CD14-positive monocyte (primary cell): ENCODE measurements at regions not wholly inside any gene's neighbourhood (a gene's known extent, or its start where the extent isn't known, plus 50 kb on each side); places are given as distances from the start of the nearest gene placed in this dataset.

Experiments
- DNase-seq, 3 donors: peaks; one replicate each; pipeline ENCODE4 v3.0.0-alpha.2; 2011 to 2022
- H2AFZ ChIP-seq: 2 replicates; pipeline ENCODE4 v1.6.0; 2012; ENCODE audit warnings: mild to moderate bottlenecking, low read depth, low read length, inconsistent platforms; ENCODE audit not compliant: insufficient read depth, poor library complexity, severe bottlenecking
- H3K27ac ChIP-seq, 2 donors: 1 replicate in 1 of 2; 2 replicates in 1 of 2; pipeline ENCODE4 v1.5.1; 2012 to 2013; ENCODE audit warnings: low read length in 2 of 2, control low read depth in 1 of 2, inconsistent platforms in 1 of 2, low read depth in 1 of 2, mild to moderate bottlenecking in 1 of 2
- H3K27me3 ChIP-seq, 2 donors: one replicate each; pipeline versions ENCODE4 v1.6.0 to v1.6.1; 2011 to 2013; ENCODE audit warnings: low read length in 2 of 2; ENCODE audit not compliant: control insufficient read depth in 2 of 2, insufficient read depth in 2 of 2
- H3K36me3 ChIP-seq, 2 donors: replicated peaks in 1 of 2; 1 replicate in 1 of 2; 2 replicates in 1 of 2; pipeline versions ENCODE4 v1.5.1 to v1.6.1; 2012 to 2013; ENCODE audit warnings: low read length in 2 of 2, control low read depth in 1 of 2, inconsistent platforms in 1 of 2, mild to moderate bottlenecking in 1 of 2; ENCODE audit not compliant: insufficient read depth in 2 of 2, control insufficient read depth in 1 of 2
- H3K4me1 ChIP-seq, 2 donors: 1 replicate in 1 of 2; 2 replicates in 1 of 2; pipeline versions ENCODE4 v1.5.1 to v1.6.1; 2012 to 2013; ENCODE audit warnings: low read length in 2 of 2, control low read depth in 1 of 2, inconsistent platforms in 1 of 2, mild to moderate bottlenecking in 1 of 2, moderate library complexity in 1 of 2; ENCODE audit not compliant: insufficient read depth in 2 of 2, control insufficient read depth in 1 of 2
- H3K4me2 ChIP-seq: replicated peaks from 2 replicates; pipeline ENCODE3; 2012; ENCODE audit warnings: low read length, moderate library complexity, mild to moderate bottlenecking; ENCODE audit not compliant: poor library complexity, severe bottlenecking; ENCODE audit errors: extremely low read depth
- H3K4me3 ChIP-seq, 3 experiments: fragments of 200-600 bp in 1 of 3; sonication (generic) in 1 of 3; replicated peaks in 1 of 3; 1 replicate in 2 of 3; 2 replicates in 1 of 3; pipeline ENCODE4 v1.5.1; 2011 to 2013; ENCODE audit warnings: low read length in 3 of 3, mild to moderate bottlenecking in 3 of 3, control low read depth in 2 of 3, low read depth in 2 of 3, inconsistent platforms in 1 of 3, moderate library complexity in 1 of 3
- H3K79me2 ChIP-seq: 2 replicates; pipeline ENCODE4 v1.6.0; 2012; ENCODE audit warnings: mild to moderate bottlenecking, control low read depth, inconsistent platforms, low read length, moderate library complexity; ENCODE audit not compliant: insufficient read depth
- H3K9ac ChIP-seq: 2 replicates; pipeline ENCODE4 v1.6.0; 2017; ENCODE audit warnings: low read length, mild to moderate bottlenecking; ENCODE audit not compliant: insufficient read depth, poor library complexity, severe bottlenecking
- H3K9me3 ChIP-seq, 2 donors: replicated peaks in 1 of 2; 1 replicate in 1 of 2; 2 replicates in 1 of 2; pipeline versions ENCODE4 v1.5.1 to v1.6.1; 2012 to 2013; ENCODE audit warnings: low read length in 2 of 2, control low read depth in 1 of 2; ENCODE audit not compliant: control insufficient read depth in 1 of 2, insufficient read depth in 1 of 2
- H4K20me1 ChIP-seq: 2 replicates; pipeline ENCODE4 v1.6.0; 2012; ENCODE audit warnings: mild to moderate bottlenecking, low read length, control low read depth, moderate library complexity; ENCODE audit not compliant: insufficient read depth
- H3K27ac Mint-ChIP-seq, 7 donors: one replicate each; pipeline ENCODE4 v1.8.0; 2020; ENCODE audit warnings: mild to moderate bottlenecking in 7 of 7, mixed read lengths in 7 of 7, moderate library complexity in 6 of 7, inconsistent platforms in 2 of 7
- H3K27me3 Mint-ChIP-seq, 3 donors: one replicate each; pipeline ENCODE4 v1.8.0; 2021 to 2022; ENCODE audit warnings: low read depth in 3 of 3, mild to moderate bottlenecking in 3 of 3, mixed read lengths in 3 of 3, moderate library complexity in 3 of 3, inconsistent platforms in 1 of 3
- H3K36me3 Mint-ChIP-seq, 2 donors: one replicate each; pipeline ENCODE4 v1.8.0; 2020; ENCODE audit warnings: mixed read lengths in 2 of 2, inconsistent platforms in 1 of 2, mild to moderate bottlenecking in 1 of 2
- H3K4me1 Mint-ChIP-seq: one replicate; pipeline ENCODE4 v1.8.0; 2020; ENCODE audit warnings: mild to moderate bottlenecking, mixed read lengths
- H3K4me3 Mint-ChIP-seq, 2 donors: one replicate each; pipeline ENCODE4 v1.8.0; 2020; ENCODE audit warnings: mild to moderate bottlenecking in 2 of 2, mixed read lengths in 2 of 2, moderate library complexity in 1 of 2
- H3K9me3 Mint-ChIP-seq, 7 donors: one replicate each; pipeline ENCODE4 v1.8.0; 2020 to 2022; ENCODE audit warnings: mixed read lengths in 7 of 7, mild to moderate bottlenecking in 6 of 7, moderate library complexity in 6 of 7, inconsistent platforms in 2 of 7
- CTCF ChIP-seq: fragments of 200-600 bp; IDR thresholded peaks from one replicate; pipeline ENCODE4 v1.8.0; 2022; ENCODE audit warnings: antibody characterized with exemption, mild to moderate bottlenecking
- WGBS: methylation state at CpG from one replicate; pipeline ENCODE4 v1.1.5; 2013; ENCODE audit warnings: missing lambda C conversion rate; ENCODE audit not compliant: insufficient coverage; 5-methylcytosine and 5-hydroxymethylcytosine counted together
- intact Hi-C, 2 donors: fragments of 100-400 bp; cut with micrococcal nuclease; formaldehyde crosslinking; loops; one replicate each; pipeline versions ENCODE4 v1.15.0 to v1.15.1; 2023

DNA sequence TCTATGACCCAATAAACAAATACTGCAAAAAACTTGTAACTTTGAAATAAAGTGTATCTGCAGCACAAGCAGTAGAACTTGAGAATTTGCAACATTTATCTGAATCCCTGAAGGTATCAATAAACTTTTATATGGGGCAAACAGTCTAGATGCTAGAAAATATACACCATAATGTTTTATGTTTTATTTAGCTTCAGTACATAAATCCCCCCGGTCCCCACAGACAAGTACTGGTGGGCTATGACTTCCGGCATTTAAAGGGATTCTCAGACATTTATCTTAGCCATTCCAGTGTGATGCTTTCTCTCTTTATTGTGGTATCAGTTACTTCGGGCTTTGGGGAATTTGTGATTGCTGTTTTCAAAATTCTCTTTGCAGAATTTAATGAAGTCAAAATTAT lies 390.4 kb downstream of the SIPA1L2 start:
- peaks cover 4 to 5% of the 10 kb centered on the region in 2 donors for H3K27me3 ChIP-seq
- no peak overlapping the region for H3K27ac ChIP-seq
- no CpG with 5 or more reads among the region's 3 CpGs for WGBS
- H3K4me2 ChIP-seq: no peak overlapping the region
- no peak overlapping the region for H2AFZ ChIP-seq
- Mint-ChIP-seq H3K4me3 (no peak overlapping the region), H3K36me3 (no peaks in the 10 kb centered on the region), H3K4me1 (no peaks in the 10 kb centered on the region), H3K27me3 (peaks cover 14 to 31% (median 25%) of the 10 kb centered on the region in 3 donors), H3K27ac (no peak overlapping the region), H3K9me3 (peaks cover 0 to 12% (median 1%) of the 10 kb centered on the region in 7 donors)
- H3K9me3 ChIP-seq: no peaks in the 10 kb centered on the region
- intact Hi-C loops: no loop called here
- no peak overlapping the region for H3K9ac ChIP-seq
- DNase-seq: no peak
- no peaks in the 10 kb centered on the region for H3K36me3 ChIP-seq
- H3K4me1 ChIP-seq: no peaks in the 10 kb centered on the region
- no peak overlapping the region for H3K4me3 ChIP-seq
- no peaks in the 10 kb centered on the region for H3K79me2 ChIP-seq
- TF ChIP-seq CTCF: no peak
- H4K20me1 ChIP-seq: no peaks in the 10 kb centered on the region

DNA sequence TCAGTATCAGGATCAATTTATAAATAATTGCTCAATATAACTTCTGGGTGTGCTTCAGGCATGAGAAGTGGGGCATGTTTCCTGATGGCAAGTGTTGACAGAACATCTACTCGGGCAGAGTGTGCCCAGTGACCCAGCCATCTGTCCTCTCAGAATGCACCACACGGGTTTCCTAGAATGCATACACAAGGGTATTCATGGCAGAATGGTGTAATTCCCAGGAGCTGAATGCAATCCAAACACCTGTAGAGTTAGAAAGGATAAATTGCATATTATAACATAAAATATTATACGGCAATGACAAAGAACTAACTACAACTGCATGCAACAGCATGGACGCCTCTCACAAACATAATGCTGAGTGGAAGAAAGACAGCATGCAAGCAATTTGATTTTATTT lies 391.9 kb downstream of the SIPA1L2 start:
- Histone ChIP-seq H3K4me1 (no peaks in the 10 kb centered on the region), H4K20me1 (no peaks in the 10 kb centered on the region), H3K4me3 (no peak overlapping the region), H3K27me3 (peaks cover 3 to 4% of the 10 kb centered on the region in 2 donors), H3K9ac (no peak overlapping the region), H2AFZ (no peak overlapping the region), H3K4me2 (no peak overlapping the region), H3K9me3 (no peaks in the 10 kb centered on the region), H3K27ac (no peak overlapping the region), H3K79me2 (no peaks in the 10 kb centered on the region), H3K36me3 (no peaks in the 10 kb centered on the region)
- WGBS: 80% methylated on average over 1 of the region's 4 CpGs
- no peaks in the 10 kb centered on the region for H3K36me3 Mint-ChIP-seq
- H3K27ac Mint-ChIP-seq: no peak overlapping the region
- TF ChIP-seq CTCF: no peak
- no peaks in the 10 kb centered on the region for H3K4me1 Mint-ChIP-seq
- peaks cover 9 to 28% (median 27%) of the 10 kb centered on the region in 3 donors for H3K27me3 Mint-ChIP-seq
- H3K4me3 Mint-ChIP-seq: no peak overlapping the region
- DNase-seq: no peak
- peaks cover 0 to 11% (median 2%) of the 10 kb centered on the region in 7 donors for H3K9me3 Mint-ChIP-seq
- intact Hi-C loops: no loop called here
